ENCODE measurements at regions not wholly inside any gene's neighbourhood (a gene's known extent, or its start where the extent isn't known, plus 50 kb on each side); places are given as distances from the start of the nearest gene placed in this dataset.

DNA sequence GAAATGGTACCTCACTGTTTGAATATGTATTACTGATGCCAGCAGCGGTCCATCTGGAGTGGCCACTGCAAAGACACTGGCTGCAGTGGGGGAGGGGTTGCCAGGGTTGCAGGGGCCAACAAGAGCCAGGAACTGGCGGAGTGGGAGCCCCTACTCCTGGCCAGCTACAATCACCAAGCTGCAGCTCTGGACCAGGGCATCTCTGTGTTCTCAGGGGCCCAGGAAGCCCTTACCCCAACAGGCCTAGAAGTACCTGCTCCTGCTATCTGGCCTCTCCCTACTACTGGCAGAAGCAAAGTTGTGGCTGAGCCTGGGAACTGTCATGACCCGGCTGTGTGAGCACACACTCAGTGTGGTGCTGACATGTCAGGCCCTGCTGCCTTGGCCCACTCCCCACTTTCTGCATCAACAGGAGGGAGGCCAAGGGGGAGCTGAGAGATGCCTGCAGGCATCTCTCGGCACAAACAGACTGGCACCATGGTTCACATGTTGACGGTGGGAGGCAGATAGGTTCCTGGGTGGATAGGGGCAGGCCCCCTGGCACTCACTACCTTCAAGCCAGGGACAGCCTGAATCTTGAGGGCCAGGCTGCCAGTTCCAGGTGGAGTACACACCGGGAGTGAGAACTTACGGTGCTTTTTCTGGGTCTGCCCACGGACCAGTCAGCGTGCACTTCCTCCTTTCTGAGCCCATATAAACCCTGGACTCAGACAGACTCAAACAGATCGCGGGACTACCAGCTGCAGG is 1188.0 kb downstream of the GRIK2 start:
- Histone ChIP-seq H3K4me1 (ENCODE audit: control insufficient read depth in 5 of 5, insufficient read depth in 5 of 5, low read length in 5 of 5) (no peaks in the 10 kb centered on the region), H3K27ac (ENCODE audit: low read depth in 1 of 2, low read length in 1 of 2) (no peak overlapping the region), H3K27me3 (ENCODE audit: control insufficient read depth in 3 of 3, insufficient read depth in 3 of 3, low read length in 2 of 3) (no peaks in the 10 kb centered on the region), H3K9me3 (ENCODE audit: control insufficient read depth in 4 of 4, insufficient read depth in 3 of 4, low read length in 3 of 4) (peaks cover 0 to 10% (median 0%) of the 10 kb centered on the region in 4 donors), H3K36me3 (ENCODE audit: control insufficient read depth in 4 of 4, insufficient read depth in 4 of 4, low read length in 4 of 4) (no peaks in the 10 kb centered on the region), H3K9ac (ENCODE audit: insufficient read depth in 1 of 2, low read length in 2 of 2) (no peak overlapping the region), H3K4me3 (no peak overlapping the region)
- TF ChIP-seq, protein P1, sequence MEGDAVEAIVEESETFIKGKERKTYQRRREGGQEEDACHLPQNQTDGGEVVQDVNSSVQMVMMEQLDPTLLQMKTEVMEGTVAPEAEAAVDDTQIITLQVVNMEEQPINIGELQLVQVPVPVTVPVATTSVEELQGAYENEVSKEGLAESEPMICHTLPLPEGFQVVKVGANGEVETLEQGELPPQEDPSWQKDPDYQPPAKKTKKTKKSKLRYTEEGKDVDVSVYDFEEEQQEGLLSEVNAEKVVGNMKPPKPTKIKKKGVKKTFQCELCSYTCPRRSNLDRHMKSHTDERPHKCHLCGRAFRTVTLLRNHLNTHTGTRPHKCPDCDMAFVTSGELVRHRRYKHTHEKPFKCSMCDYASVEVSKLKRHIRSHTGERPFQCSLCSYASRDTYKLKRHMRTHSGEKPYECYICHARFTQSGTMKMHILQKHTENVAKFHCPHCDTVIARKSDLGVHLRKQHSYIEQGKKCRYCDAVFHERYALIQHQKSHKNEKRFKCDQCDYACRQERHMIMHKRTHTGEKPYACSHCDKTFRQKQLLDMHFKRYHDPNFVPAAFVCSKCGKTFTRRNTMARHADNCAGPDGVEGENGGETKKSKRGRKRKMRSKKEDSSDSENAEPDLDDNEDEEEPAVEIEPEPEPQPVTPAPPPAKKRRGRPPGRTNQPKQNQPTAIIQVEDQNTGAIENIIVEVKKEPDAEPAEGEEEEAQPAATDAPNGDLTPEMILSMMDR (IDR thresholded peaks at IDR 0.05; ENCODE audit: control extremely low read depth, extremely low read depth), result no peak
- ATAC-seq (ENCODE audit: insufficient read depth, low FRiP score), result no peak
- 89 to 92% methylated on average over 11 of the region's 11 CpGs for WGBS, 2 donors
- no peak for DNase-seq

DNA sequence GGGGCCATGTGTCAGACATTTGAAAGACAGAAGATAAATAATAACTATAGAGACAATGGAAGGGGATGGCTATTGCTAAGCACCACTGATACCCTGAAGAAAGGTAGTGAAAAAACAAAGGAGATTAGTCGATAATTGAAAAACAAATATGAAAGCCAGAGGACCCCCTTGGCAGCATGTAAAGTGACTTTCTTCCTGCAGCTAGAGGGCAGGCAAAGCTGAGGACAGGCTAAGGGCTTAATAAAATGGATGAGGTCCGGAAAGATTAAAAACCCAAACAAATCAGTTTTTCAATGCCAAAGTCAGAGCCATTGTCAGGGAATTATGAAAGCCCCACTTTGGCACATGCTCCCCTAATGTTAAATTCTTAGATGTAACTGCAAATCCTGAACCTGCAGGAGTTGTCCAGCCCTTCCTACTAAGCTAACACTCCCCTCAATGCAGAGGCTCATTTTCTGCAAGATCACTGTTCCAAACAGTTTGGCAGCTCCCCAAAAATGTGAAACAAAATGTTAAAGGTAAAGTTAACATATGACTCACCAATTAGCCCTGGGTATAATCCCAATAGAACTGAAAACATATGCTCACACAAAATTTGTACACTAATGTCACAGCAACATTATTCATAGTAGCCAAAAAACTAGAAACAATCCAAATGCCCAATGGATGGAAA is 1177.9 kb downstream of the GRIK2 start:
- Histone ChIP-seq H3K27ac (ENCODE audit: low read depth in 1 of 2, low read length in 1 of 2) (no peak overlapping the region), H3K4me1 (ENCODE audit: control insufficient read depth in 5 of 5, insufficient read depth in 5 of 5, low read length in 5 of 5) (no peaks in the 10 kb centered on the region), H3K27me3 (ENCODE audit: control insufficient read depth in 3 of 3, insufficient read depth in 3 of 3, low read length in 2 of 3) (no peaks in the 10 kb centered on the region), H3K4me3 (no peak overlapping the region), H3K9me3 (ENCODE audit: control insufficient read depth in 4 of 4, insufficient read depth in 3 of 4, low read length in 3 of 4) (no peaks in the 10 kb centered on the region), H3K36me3 (ENCODE audit: control insufficient read depth in 4 of 4, insufficient read depth in 4 of 4, low read length in 4 of 4) (no peaks in the 10 kb centered on the region), H3K9ac (ENCODE audit: insufficient read depth in 1 of 2, low read length in 2 of 2) (no peak overlapping the region)
- DNase-seq (peak in 1 of 3 donors; percentile 1), ATAC-seq (ENCODE audit: insufficient read depth, low FRiP score) (no peak)
- 79 to 88% methylated on average over 2 of the region's 2 CpGs for WGBS, 2 donors
- TF ChIP-seq, protein P1 (IDR thresholded peaks at IDR 0.05; ENCODE audit: control extremely low read depth, extremely low read depth), result no peak

GRCh38 chr6:102562713-102563112 is 1169.2 kb downstream of the GRIK2 start:
- H3K36me3 ChIP-seq (ENCODE audit: control insufficient read depth in 4 of 4, insufficient read depth in 4 of 4, low read length in 4 of 4), result no peaks in the 10 kb centered on the region
- DNase-seq, result no peak
- no peaks in the 10 kb centered on the region for H3K4me1 ChIP-seq (ENCODE audit: control insufficient read depth in 5 of 5, insufficient read depth in 5 of 5, low read length in 5 of 5)
- 52 to 60% methylated on average over 1 of the region's 1 CpG for WGBS, 2 donors
- no peaks in the 10 kb centered on the region for H3K9me3 ChIP-seq (ENCODE audit: control insufficient read depth in 4 of 4, insufficient read depth in 3 of 4, low read length in 3 of 4)
- H3K27me3 ChIP-seq (ENCODE audit: control insufficient read depth in 3 of 3, insufficient read depth in 3 of 3, low read length in 2 of 3), result no peaks in the 10 kb centered on the region
- no peak overlapping the region for H3K4me3 ChIP-seq
- H3K9ac ChIP-seq (ENCODE audit: insufficient read depth in 1 of 2, low read length in 2 of 2), result no peak overlapping the region
- TF ChIP-seq, protein P1 (IDR thresholded peaks at IDR 0.05; ENCODE audit: control extremely low read depth, extremely low read depth), result no peak
- no peak for ATAC-seq (ENCODE audit: insufficient read depth, low FRiP score)
- H3K27ac ChIP-seq (ENCODE audit: low read depth in 1 of 2, low read length in 1 of 2), result no peak overlapping the region
